ENCODE measurements at regions not wholly inside any gene's neighbourhood (a gene's known extent, or its start where the extent isn't known, plus 50 kb on each side); places are given as distances from the start of the nearest gene placed in this dataset.

DNA sequence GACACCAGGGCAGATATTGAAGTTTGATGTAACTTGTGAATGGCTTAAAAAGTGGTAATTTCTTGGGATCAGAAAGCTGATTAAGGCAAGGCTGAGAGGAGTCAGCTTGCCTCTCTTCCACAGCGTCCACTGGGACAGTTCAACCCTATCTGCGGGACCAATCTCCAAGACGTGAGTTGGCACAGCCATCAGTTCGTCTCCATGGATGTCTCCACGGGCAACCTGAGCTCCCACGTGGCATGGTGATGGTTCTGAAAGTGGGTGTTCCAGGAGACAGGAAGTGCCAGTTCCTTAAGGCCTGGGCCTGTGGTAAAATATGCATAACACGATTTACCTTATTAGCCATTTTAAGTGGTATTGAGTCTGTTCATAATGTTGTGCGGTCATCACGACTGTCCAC is 67.9 kb upstream of the BHLHE23 start:
- FAIRE-seq = no peak
- no peak for TF ChIP-seq POLR2A (IDR thresholded peaks at IDR 0.05; ENCODE audit: low read depth, low read length)

GRCh38 chr20:63074182-63074581 is 67.4 kb upstream of the BHLHE23 start:
- no peak for TF ChIP-seq POLR2A (IDR thresholded peaks at IDR 0.05; ENCODE audit: low read depth, low read length)
- no peak for DNase-seq (ENCODE audit: insufficient read length, low spot score)
- FAIRE-seq = no peak

More for the DNA sequence above, 67.9 kb upstream of the BHLHE23 start:
- DNase-seq (ENCODE audit: insufficient read length, low spot score) = no peak

- DNase-seq (ENCODE audit: insufficient read length, low spot score) (no peak), FAIRE-seq (no peak)
- TF ChIP-seq POLR2A (IDR thresholded peaks at IDR 0.05; ENCODE audit: low read depth, low read length) = no peak
These were observed 66.9 kb upstream of the BHLHE23 start for GRCh38 chr20:63073738-63074065.

DNA sequence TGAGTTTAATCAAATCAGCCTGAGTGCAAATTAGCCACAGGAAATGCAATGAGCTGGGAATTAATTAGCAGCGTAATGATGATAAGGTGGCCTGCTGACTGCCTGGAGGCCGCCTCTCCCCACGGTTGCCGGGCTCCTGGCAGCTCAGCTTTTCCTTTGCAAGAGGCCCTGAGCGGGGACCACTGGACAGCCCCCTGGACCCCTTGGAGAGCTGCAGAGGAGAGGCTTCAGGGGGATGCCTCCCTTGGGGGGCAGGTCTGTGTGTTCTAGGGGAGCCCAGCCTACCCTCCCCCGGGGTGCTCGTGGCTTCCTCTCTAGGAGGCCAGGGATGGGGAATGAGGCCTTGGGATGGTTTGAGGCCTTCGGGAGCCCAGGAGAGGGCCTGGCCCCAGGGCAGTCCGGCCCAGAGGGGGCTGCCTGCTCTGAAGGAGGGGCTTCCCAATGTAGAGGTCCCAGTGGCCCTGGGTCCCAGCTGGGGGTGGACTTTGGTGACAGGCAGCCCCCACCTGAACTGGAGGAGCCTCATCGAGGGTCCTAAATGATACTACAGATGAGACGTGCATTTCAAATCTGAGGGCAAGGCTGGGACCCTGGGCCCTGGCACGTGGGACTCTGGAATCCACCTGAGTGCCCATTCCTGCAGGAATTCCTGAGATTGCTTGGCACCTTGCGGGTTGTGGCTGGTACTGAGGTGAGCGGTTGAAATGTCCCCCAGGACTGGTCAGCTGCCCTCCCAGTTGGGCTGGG is 66.4 kb upstream of the BHLHE23 start:
- TF ChIP-seq POLR2A (IDR thresholded peaks at IDR 0.05; ENCODE audit: low read depth, low read length) = no peak
- FAIRE-seq (no peak), DNase-seq (ENCODE audit: insufficient read length, low spot score) (no peak)

DNA sequence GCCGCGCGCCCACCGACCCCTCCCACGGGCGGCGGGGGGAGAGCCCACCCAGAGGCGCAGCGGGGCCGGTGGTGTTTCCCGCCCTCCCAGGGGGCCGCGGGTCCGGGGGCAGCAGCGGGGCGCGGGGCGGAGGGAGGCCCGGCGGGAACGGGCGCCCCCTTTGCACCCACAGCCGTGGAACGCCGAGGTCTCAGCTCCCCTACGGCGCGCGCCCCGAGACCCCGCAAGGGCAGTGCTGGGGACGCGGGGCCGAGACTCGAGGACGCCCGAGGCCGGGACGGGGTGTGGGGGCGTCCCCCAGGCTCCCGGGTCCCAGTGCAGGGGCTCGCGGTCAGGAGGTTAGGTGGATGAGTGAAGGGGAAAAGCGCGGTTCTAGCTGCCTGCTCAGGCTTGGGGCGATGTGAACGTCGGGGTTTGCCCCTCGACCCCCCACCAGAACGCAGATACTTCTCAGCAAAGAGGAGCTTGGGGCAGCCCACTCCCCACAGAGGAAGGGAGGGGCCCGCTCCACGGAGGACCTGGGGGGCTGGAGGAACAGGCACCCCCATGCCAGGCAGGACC is 65.5 kb upstream of the BHLHE23 start:
- no peak for TF ChIP-seq POLR2A (IDR thresholded peaks at IDR 0.05; ENCODE audit: low read depth, low read length)
- DNase-seq (ENCODE audit: insufficient read length, low spot score) (no peak), FAIRE-seq (no peak)

DNA sequence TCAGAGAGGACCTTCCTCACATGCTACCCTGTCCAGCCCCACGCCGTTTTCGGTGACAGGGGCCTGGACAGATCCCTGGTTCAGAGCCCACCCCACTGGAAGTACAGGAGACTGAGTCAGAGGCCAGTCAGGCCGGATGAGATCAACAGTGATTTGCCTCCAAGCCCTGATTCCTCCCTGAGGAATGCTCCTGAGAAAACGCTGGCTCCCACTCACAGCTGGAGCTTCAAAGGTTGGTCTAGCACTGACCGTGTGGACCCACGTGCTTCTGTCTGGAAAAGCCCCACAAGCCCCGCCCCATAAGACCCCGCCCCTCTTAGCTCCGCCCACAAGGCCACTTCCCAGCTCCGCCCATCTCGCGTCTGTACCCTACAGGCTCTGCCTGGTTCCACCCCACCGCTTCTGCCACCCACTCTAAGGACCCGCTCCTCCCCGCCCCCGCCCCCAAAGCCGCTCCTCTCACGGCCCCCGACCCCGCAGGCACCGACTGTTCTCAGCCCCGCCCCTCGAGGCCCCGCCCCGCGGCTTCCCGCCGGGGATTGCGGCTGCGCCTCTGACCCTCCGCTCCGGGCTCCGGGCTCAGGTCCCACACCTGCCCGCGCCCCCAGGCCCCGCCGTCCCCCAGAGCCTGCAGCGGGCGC is 64.9 kb upstream of the BHLHE23 start:
- FAIRE-seq (no peak), DNase-seq (ENCODE audit: insufficient read length, low spot score) (peak; percentile 76)
- no peak for TF ChIP-seq POLR2A (IDR thresholded peaks at IDR 0.05; ENCODE audit: low read depth, low read length)

DNA sequence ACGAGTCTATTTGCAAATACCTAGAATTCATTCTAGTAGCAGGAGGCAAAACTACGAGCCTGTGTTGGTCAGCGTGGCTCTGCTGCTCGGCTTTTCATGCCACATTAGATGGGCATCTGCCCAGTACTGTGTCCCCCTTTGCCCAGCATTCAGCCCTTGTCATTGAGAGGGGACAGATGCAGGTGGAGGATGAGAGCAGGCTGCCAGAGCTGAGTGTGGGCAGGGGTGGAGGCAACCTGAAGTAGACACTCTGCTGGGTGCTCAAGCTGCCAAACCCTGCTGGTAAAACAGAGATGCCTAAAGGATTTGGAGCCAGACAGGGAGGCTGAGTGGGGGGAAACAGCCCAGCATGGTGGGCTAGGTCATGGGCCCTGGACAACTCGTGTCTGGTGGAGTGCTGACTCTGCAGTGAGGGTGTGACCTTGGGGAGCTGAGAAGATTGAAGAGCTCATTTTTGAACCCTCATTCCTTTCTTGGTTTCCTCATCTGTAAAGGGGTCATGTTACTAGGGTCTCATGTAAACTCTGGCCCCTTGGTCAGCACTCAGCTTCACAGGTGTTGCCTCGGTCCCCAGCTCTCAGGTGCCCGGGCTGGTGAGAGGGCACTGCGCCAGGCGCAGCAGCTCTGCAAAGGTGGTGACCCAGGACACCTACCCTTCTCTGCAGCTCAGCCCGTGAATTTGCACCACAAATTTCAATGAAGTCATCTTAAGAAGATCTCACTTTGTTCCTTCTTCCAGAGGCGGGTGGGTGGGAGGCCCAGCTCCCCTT is 64.2 kb upstream of the BHLHE23 start:
- no peak for DNase-seq (ENCODE audit: insufficient read length, low spot score)
- TF ChIP-seq POLR2A (IDR thresholded peaks at IDR 0.05; ENCODE audit: low read depth, low read length) = no peak
- no peak for FAIRE-seq

GRCh38 chr20:63070301-63070625 is 63.5 kb upstream of the BHLHE23 start:
- DNase-seq (ENCODE audit: insufficient read length, low spot score) (no peak), FAIRE-seq (no peak)
- TF ChIP-seq POLR2A (IDR thresholded peaks at IDR 0.05; ENCODE audit: low read depth, low read length) = no peak

GRCh38 chr20:63068711-63069367 is 62.1 kb upstream of the BHLHE23 start:
- DNase-seq (ENCODE audit: insufficient read length, low spot score) (no peak), FAIRE-seq (no peak)
- no peak for TF ChIP-seq POLR2A (IDR thresholded peaks at IDR 0.05; ENCODE audit: low read depth, low read length)

- DNase-seq (ENCODE audit: insufficient read length, low spot score) (no peak), FAIRE-seq (no peak)
- TF ChIP-seq POLR2A (IDR thresholded peaks at IDR 0.05; ENCODE audit: low read depth, low read length) = no peak
These were observed 61.2 kb upstream of the BHLHE23 start for GRCh38 chr20:63067721-63068560.

DNA sequence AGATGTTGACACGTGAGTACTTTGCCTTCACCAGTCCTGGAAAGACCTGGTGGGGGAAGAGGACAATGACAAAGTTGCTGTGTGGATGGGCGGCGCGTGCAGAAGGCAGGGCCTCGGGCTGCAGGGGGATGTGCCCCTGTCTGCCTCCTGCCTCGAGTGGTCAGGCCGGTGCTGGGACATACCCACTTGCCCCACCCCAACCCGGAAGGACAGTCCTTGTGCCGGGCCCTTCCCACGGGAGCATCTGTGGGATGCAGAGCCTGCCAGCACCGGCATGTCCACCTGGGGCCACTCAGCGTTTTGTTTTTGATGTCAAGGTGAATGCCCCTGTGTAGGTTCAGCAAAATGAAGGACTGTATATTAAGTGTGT is 60.5 kb upstream of the BHLHE23 start:
- no peak for TF ChIP-seq POLR2A (IDR thresholded peaks at IDR 0.05; ENCODE audit: low read depth, low read length)
- DNase-seq (ENCODE audit: insufficient read length, low spot score) (no peak), FAIRE-seq (no peak)

DNA sequence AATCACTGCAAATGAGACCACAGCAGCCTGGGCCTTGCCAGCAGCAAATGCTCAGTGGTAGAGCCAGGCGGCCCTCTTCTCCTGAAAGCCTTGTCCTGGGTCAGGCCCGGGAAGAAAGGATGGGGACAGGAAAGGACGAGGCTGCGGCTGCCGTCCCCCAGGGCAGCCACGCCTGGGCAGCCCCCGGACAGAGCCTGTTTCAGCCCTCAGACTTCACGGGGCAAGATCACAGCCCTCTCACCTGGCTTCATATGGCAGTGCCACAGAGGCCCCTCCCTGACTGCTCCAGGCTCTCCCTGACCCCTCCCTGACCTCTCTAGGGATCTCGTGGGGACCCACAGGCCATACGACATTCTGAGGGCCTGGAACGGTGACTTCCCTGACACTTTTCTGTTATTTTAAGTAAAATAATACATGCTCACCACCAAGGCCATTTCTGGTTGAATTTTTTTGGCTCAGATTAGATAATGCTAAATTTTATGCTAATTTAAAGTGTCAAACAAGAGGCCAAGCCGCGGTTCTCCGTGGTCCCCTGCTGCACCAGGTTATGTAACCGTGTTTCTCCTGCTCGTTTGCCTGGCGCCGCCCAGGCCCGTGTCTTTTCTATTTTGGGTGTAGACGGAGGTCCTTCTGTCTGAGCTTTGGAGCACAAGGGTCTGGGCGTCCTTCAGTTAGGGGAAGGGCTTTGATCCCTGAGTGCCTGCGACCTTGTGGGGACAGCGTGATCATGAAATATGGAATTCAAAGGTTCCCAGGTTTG is 59.9 kb upstream of the BHLHE23 start:
- no peak for DNase-seq (ENCODE audit: insufficient read length, low spot score)
- no peak for TF ChIP-seq POLR2A (IDR thresholded peaks at IDR 0.05; ENCODE audit: low read depth, low read length)
- no peak for FAIRE-seq

GRCh38 chr20:63065911-63066310 is 59.1 kb upstream of the BHLHE23 start:
- no peak for TF ChIP-seq POLR2A (IDR thresholded peaks at IDR 0.05; ENCODE audit: low read depth, low read length)
- no peak for DNase-seq (ENCODE audit: insufficient read length, low spot score)
- no peak for FAIRE-seq

All from H54 (cell line).